HEK293 (cell line): ENCODE measurements at regions not wholly inside any gene's neighbourhood (a gene's known extent, or its start where the extent isn't known, plus 50 kb on each side); places are given as distances from the start of the nearest gene placed in this dataset.

ENCODE experiments used
- CTCF ChIP-seq: fragments of 450-650 bp; formaldehyde crosslinking; IDR thresholded peaks from 2 replicates; pipeline ENCODE4 v1.5.1; 2016; ENCODE audit warnings: missing biosample characterization, missing genetic modification characterization
- HOXA7 ChIP-seq: sonication (generic); formaldehyde crosslinking; IDR thresholded peaks from 2 replicates; pipeline ENCODE4 v1.8.1; 2022; ENCODE audit warnings: missing genetic modification reagents, borderline replicate concordance
- PRDM1 ChIP-seq: fragments of 450-650 bp; formaldehyde crosslinking; IDR thresholded peaks from 2 replicates; pipeline ENCODE4; 2016; ENCODE audit warnings: missing biosample characterization, missing genetic modification characterization
- ZBTB49 ChIP-seq: fragments of 450-650 bp; formaldehyde crosslinking; IDR thresholded peaks from 2 replicates; pipeline ENCODE4 v1.5.1; 2016; ENCODE audit warnings: missing biosample characterization, missing genetic modification characterization, low read depth
- ZNF23 ChIP-seq: fragments of 450-650 bp; formaldehyde crosslinking; IDR thresholded peaks from 2 replicates; pipeline ENCODE4 v1.5.1; 2016; ENCODE audit warnings: missing biosample characterization, missing genetic modification characterization, borderline replicate concordance
- ZNF341 ChIP-seq: fragments of 450-650 bp; formaldehyde crosslinking; IDR thresholded peaks from 2 replicates; pipeline ENCODE4; 2016; ENCODE audit warnings: low read depth, missing biosample characterization, missing genetic modification characterization
- ZNF530 ChIP-seq: fragments of 450-650 bp; formaldehyde crosslinking; IDR thresholded peaks from 2 replicates; pipeline ENCODE4 v1.5.1; 2016; ENCODE audit warnings: low read depth, missing biosample characterization, missing genetic modification characterization
- ZNF639 ChIP-seq: fragments of 450-650 bp; formaldehyde crosslinking; IDR thresholded peaks from 2 replicates; pipeline ENCODE4 v1.5.1; 2016; ENCODE audit warnings: missing biosample characterization, missing genetic modification characterization
- ZNF792 ChIP-seq: fragments of 450-650 bp; formaldehyde crosslinking; IDR thresholded peaks from 2 replicates; pipeline ENCODE4 v1.5.1; 2016; ENCODE audit warnings: missing biosample characterization, missing genetic modification characterization
- ZXDB ChIP-seq: fragments of 450-650 bp; formaldehyde crosslinking; IDR thresholded peaks from 2 replicates; pipeline ENCODE4 v1.5.1; 2016; ENCODE audit warnings: missing biosample characterization, missing genetic modification characterization

- no peak for TF ChIP-seq ZBTB49 (tag by site-specific recombination)
- TF ChIP-seq ZXDB = no peak
- no peak for TF ChIP-seq CTCF (tag by site-specific recombination)
- no peak for TF ChIP-seq ZNF792 (tag by site-specific recombination)
- TF ChIP-seq ZNF639 (tag by site-specific recombination) = no peak
- no peak for TF ChIP-seq ZNF23 (tag by site-specific recombination)
- TF ChIP-seq ZNF530 (tag by site-specific recombination) = no peak
- TF ChIP-seq HOXA7 (CRISPR knock-in tag) = no peak
- no peak for TF ChIP-seq PRDM1
- TF ChIP-seq ZNF341 (tag by site-specific recombination) = no peak
Measured at GRCh38 chr4:180642732-180643131, 1600.5 kb upstream of the TENM3 start.
